ENCODE measurements at regions not wholly inside any gene's neighbourhood (a gene's known extent, or its start where the extent isn't known, plus 50 kb on each side); places are given as distances from the start of the nearest gene placed in this dataset.

DNA sequence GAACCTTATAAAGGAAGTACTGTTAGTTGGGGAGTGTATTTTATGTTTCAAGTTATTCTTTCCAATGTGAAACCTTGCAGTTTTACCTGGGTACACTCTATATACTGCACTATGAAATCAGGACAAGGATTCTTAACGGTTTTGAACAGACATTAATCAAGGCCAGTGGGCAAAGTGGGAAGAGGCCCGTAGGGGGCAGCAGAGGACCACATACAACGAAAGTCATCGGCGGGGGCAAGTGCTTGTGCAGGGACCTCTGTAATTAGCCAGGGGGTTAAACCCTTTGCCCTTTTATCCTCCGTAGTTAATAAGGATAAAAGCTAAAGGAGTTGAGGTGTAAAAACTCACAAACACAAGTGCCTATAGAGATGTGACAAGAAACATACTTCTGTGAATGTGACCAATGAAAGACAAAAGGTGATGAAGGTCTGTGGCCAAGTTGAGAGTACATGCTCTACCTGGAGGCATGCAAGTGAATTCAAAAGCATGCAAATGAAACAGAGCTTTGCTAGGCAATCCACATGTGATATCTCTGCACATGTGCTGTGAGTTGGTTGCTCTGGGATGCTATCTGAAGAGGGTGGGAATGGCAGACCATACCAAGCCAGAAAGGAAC is 392.7 kb upstream of the MAN1A1 start (continued):
- TF ChIP-seq CAMTA2 (CRISPR knock-in tag; conservative IDR thresholded peaks at IDR 0.05) (no peak), GTF2A2 (tag; IDR thresholded peaks at IDR 0.05) (no peak), EP300 (IDR thresholded peaks at IDR 0.05; ENCODE audit: low read length) (no peak), ZEB2 (IDR thresholded peaks at IDR 0.05) (no peak), NR2C2 (CRISPR knock-in tag; IDR thresholded peaks at IDR 0.05) (no peak), NR2C2 (tag; IDR thresholded peaks at IDR 0.05) (no peak), COPS2 (conservative IDR thresholded peaks at IDR 0.05) (no peak), TCFL5 (CRISPR knock-in tag; conservative IDR thresholded peaks at IDR 0.05) (no peak), NFYB (IDR thresholded peaks at IDR 0.05; ENCODE audit: extremely low read depth, insufficient read length) (no peak), HNRNPL (IDR thresholded peaks at IDR 0.05; ENCODE audit: low read depth, low read length) (no peak), SNIP1 (IDR thresholded peaks at IDR 0.05; ENCODE audit: low read depth) (no peak), CXXC5 (CRISPR knock-in tag; IDR thresholded peaks at IDR 0.05) (no peak), GATA2 (CRISPR knock-in tag; IDR thresholded peaks at IDR 0.05) (no peak), HMG20A (CRISPR knock-in tag; conservative IDR thresholded peaks at IDR 0.05) (no peak), XRCC5 (IDR thresholded peaks at IDR 0.05; ENCODE audit: low read depth, low read length) (no peak)
- TF ChIP-seq, protein P1, sequence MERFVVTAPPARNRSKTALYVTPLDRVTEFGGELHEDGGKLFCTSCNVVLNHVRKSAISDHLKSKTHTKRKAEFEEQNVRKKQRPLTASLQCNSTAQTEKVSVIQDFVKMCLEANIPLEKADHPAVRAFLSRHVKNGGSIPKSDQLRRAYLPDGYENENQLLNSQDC (CRISPR knock-in tag; IDR thresholded peaks at IDR 0.05), result no peak
- TF ChIP-seq, protein P2, sequence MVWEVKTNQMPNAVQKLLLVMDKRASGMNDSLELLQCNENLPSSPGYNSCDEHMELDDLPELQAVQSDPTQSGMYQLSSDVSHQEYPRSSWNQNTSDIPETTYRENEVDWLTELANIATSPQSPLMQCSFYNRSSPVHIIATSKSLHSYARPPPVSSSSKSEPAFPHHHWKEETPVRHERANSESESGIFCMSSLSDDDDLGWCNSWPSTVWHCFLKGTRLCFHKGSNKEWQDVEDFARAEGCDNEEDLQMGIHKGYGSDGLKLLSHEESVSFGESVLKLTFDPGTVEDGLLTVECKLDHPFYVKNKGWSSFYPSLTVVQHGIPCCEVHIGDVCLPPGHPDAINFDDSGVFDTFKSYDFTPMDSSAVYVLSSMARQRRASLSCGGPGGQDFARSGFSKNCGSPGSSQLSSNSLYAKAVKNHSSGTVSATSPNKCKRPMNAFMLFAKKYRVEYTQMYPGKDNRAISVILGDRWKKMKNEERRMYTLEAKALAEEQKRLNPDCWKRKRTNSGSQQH (CRISPR knock-in tag; IDR thresholded peaks at IDR 0.05), result no peak
- TF ChIP-seq, protein P3, sequence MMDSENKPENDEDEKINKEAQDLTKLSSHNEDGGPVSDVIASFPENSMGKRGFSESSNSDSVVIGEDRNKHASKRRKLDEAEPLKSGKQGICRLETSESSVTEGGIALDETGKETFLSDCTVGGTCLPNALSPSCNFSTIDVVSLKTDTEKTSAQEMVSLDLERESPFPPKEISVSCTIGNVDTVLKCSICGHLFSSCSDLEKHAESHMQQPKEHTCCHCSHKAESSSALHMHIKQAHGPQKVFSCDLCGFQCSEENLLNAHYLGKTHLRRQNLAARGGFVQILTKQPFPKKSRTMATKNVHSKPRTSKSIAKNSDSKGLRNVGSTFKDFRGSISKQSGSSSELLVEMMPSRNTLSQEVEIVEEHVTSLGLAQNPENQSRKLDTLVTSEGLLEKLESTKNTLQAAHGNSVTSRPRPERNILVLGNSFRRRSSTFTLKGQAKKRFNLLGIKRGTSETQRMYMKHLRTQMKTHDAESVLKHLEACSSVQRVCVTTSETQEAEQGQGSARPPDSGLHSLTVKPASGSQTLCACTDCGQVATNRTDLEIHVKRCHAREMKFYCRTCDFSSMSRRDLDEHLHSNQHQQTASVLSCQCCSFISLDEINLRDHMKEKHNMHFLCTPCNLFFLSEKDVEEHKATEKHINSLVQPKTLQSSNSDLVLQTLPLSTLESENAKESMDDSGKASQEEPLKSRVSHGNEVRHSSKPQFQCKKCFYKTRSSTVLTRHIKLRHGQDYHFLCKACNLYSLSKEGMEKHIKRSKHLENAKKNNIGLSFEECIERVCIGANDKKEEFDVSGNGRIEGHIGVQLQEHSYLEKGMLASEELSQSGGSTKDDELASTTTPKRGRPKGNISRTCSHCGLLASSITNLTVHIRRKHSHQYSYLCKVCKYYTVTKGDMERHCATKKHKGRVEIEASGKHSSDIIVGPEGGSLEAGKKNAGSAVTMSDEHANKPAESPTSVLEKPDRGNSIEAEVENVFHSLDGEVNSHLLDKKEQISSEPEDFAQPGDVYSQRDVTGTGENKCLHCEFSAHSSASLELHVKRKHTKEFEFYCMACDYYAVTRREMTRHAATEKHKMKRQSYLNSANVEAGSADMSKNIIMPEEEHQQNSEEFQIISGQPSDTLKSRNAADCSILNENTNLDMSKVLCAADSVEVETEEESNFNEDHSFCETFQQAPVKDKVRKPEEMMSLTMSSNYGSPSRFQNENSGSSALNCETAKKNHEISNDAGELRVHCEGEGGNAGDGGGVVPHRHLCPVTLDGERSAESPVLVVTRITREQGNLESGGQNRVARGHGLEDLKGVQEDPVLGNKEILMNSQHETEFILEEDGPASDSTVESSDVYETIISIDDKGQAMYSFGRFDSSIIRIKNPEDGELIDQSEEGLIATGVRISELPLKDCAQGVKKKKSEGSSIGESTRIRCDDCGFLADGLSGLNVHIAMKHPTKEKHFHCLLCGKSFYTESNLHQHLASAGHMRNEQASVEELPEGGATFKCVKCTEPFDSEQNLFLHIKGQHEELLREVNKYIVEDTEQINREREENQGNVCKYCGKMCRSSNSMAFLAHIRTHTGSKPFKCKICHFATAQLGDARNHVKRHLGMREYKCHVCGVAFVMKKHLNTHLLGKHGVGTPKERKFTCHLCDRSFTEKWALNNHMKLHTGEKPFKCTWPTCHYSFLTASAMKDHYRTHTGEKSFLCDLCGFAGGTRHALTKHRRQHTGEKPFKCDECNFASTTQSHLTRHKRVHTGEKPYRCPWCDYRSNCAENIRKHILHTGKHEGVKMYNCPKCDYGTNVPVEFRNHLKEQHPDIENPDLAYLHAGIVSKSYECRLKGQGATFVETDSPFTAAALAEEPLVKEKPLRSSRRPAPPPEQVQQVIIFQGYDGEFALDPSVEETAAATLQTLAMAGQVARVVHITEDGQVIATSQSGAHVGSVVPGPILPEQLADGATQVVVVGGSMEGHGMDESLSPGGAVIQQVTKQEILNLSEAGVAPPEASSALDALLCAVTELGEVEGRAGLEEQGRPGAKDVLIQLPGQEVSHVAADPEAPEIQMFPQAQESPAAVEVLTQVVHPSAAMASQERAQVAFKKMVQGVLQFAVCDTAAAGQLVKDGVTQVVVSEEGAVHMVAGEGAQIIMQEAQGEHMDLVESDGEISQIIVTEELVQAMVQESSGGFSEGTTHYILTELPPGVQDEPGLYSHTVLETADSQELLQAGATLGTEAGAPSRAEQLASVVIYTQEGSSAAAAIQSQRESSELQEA (IDR thresholded peaks at IDR 0.05; ENCODE audit: low read depth), result no peak
- TF ChIP-seq, protein P4, sequence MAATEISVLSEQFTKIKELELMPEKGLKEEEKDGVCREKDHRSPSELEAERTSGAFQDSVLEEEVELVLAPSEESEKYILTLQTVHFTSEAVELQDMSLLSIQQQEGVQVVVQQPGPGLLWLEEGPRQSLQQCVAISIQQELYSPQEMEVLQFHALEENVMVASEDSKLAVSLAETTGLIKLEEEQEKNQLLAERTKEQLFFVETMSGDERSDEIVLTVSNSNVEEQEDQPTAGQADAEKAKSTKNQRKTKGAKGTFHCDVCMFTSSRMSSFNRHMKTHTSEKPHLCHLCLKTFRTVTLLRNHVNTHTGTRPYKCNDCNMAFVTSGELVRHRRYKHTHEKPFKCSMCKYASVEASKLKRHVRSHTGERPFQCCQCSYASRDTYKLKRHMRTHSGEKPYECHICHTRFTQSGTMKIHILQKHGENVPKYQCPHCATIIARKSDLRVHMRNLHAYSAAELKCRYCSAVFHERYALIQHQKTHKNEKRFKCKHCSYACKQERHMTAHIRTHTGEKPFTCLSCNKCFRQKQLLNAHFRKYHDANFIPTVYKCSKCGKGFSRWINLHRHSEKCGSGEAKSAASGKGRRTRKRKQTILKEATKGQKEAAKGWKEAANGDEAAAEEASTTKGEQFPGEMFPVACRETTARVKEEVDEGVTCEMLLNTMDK (IDR thresholded peaks at IDR 0.05; ENCODE audit: borderline replicate concordance, insufficient read depth, low read depth, low read length, poor library complexity, severe bottlenecking), result no peak
